Neutrophil (primary cell): ENCODE measurements at regions not wholly inside any gene's neighbourhood (a gene's known extent, or its start where the extent isn't known, plus 50 kb on each side); places are given as distances from the start of the nearest gene placed in this dataset.

Experiments used
- H3K27ac ChIP-seq: fragments of 200-600 bp; sonication (generic); 2 replicates; pipeline ENCODE4 v1.5.1; 2016; ENCODE audit warnings: mild to moderate bottlenecking, moderate library complexity
- H3K27me3 ChIP-seq: fragments of 200-600 bp; sonication (generic); 2 replicates; pipeline ENCODE4 v1.6.0; 2016; ENCODE audit warnings: mild to moderate bottlenecking
- H3K36me3 ChIP-seq: fragments of 200-600 bp; sonication (generic); 2 replicates; pipeline ENCODE4 v1.5.1; 2017
- H3K4me1 ChIP-seq, 2 experiments: fragments of 200-600 bp in 1 of 2; sonication (generic) in 1 of 2; 1 replicate in 1 of 2; 2 replicates in 1 of 2; pipeline versions ENCODE4 v1.5.1 to v1.6.1; 2013 to 2016; ENCODE audit warnings: low read depth in 1 of 2, low read length in 1 of 2, mild to moderate bottlenecking in 1 of 2, moderate library complexity in 1 of 2; ENCODE audit not compliant: control insufficient read depth in 1 of 2, insufficient read depth in 1 of 2
- H3K4me3 ChIP-seq, 2 experiments: fragments of 200-600 bp in 1 of 2; sonication (generic) in 1 of 2; 1 replicate in 1 of 2; 2 replicates in 1 of 2; pipeline ENCODE4 v1.5.1; 2013 to 2016; ENCODE audit warnings: low read depth in 1 of 2, low read length in 1 of 2, mild to moderate bottlenecking in 1 of 2, moderate library complexity in 1 of 2
- H3K9me3 ChIP-seq: fragments of 200-600 bp; sonication (generic); 2 replicates; pipeline ENCODE4 v1.5.1; 2016
- TF ChIP-seq, protein P1 (sequence below): fragments of 200-600 bp; sonication (generic); IDR thresholded peaks from 2 replicates; pipeline ENCODE4 v1.5.1; 2016; ENCODE audit warnings: antibody characterized with exemption

- H3K27me3 ChIP-seq, result no peaks in the 10 kb centered on the region
- no peaks in the 10 kb centered on the region for H3K36me3 ChIP-seq
- no peak overlapping the region for H3K4me3 ChIP-seq
- peaks cover 9% of the 10 kb centered on the region in 2 experiments for H3K4me1 ChIP-seq
- TF ChIP-seq, protein P1, sequence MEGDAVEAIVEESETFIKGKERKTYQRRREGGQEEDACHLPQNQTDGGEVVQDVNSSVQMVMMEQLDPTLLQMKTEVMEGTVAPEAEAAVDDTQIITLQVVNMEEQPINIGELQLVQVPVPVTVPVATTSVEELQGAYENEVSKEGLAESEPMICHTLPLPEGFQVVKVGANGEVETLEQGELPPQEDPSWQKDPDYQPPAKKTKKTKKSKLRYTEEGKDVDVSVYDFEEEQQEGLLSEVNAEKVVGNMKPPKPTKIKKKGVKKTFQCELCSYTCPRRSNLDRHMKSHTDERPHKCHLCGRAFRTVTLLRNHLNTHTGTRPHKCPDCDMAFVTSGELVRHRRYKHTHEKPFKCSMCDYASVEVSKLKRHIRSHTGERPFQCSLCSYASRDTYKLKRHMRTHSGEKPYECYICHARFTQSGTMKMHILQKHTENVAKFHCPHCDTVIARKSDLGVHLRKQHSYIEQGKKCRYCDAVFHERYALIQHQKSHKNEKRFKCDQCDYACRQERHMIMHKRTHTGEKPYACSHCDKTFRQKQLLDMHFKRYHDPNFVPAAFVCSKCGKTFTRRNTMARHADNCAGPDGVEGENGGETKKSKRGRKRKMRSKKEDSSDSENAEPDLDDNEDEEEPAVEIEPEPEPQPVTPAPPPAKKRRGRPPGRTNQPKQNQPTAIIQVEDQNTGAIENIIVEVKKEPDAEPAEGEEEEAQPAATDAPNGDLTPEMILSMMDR, result no peak
- H3K27ac ChIP-seq, result no peak overlapping the region
- no peaks in the 10 kb centered on the region for H3K9me3 ChIP-seq
These were observed 115.9 kb upstream of the NAA20 start for GRCh38 chr20:19901226-19901625.

- TF ChIP-seq, protein P1, result no peak
- H3K4me3 ChIP-seq, result no peak overlapping the region
- H3K36me3 ChIP-seq, result no peaks in the 10 kb centered on the region
- H3K4me1 ChIP-seq, result peaks cover 9% of the 10 kb centered on the region in 2 experiments
- no peaks in the 10 kb centered on the region for H3K27me3 ChIP-seq
- H3K27ac ChIP-seq, result no peak overlapping the region
- no peaks in the 10 kb centered on the region for H3K9me3 ChIP-seq
These were observed 113.9 kb upstream of the NAA20 start for GRCh38 chr20:19903168-19903811.

- Histone ChIP-seq H3K9me3 (no peaks in the 10 kb centered on the region), H3K4me3 (no peak overlapping the region), H3K36me3 (no peaks in the 10 kb centered on the region), H3K4me1 (peaks cover 20 to 21% of the 10 kb centered on the region in 2 experiments), H3K27ac (no peak overlapping the region), H3K27me3 (no peaks in the 10 kb centered on the region)
- TF ChIP-seq, protein P1, result no peak
These were observed 109.7 kb upstream of the NAA20 start for GRCh38 chr20:19907326-19908056.

DNA sequence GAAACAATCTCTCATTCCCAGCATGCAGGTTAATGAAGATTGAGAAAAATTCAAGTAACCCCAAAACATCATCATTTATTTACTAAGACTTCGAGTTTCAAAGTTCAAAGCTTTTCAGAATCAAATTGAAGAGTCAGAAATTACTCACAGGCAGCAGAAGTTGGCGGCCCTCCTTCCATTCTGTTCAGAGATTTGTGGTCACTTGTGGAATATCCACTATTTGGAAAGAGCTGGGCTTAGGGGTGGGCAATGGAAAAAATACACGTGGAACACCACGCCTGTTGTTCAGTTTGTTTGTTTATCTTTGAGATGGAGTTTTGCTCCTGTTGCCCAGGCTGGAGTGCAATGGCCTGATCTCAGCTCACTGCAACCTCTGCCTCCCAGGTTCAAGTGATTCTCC, 108.6 kb upstream of the NAA20 start:
- Histone ChIP-seq H3K27me3 (no peaks in the 10 kb centered on the region), H3K9me3 (no peaks in the 10 kb centered on the region), H3K4me3 (no peak overlapping the region), H3K4me1 (peaks cover 13 to 14% of the 10 kb centered on the region in 2 experiments), H3K27ac (no peak overlapping the region), H3K36me3 (no peaks in the 10 kb centered on the region)
- TF ChIP-seq, protein P1, result no peak

- TF ChIP-seq, protein P1, result no peak
These were observed 107.4 kb upstream of the NAA20 start for GRCh38 chr20:19909725-19910124.

More at GRCh38 chr20:19909725-19910124, 107.4 kb upstream of the NAA20 start:
- Histone ChIP-seq H3K27me3 (no peaks in the 10 kb centered on the region), H3K36me3 (no peaks in the 10 kb centered on the region), H3K27ac (no peak overlapping the region), H3K4me1 (peaks cover 10 to 12% of the 10 kb centered on the region in 2 experiments), H3K4me3 (no peak overlapping the region), H3K9me3 (no peaks in the 10 kb centered on the region)
